PC-3 (cell line): ENCODE measurements at regions not wholly inside any gene's neighbourhood (a gene's known extent, or its start where the extent isn't known, plus 50 kb on each side); places are given as distances from the start of the nearest gene placed in this dataset.
"Not testable (repeated sequence)": the region's sequence is repeated elsewhere in the genome, so short reads cannot be mapped to it uniquely, and the experiment has no call there.

ENCODE experiments used
- ATAC-seq: fragments of 200-7000 bp; cut with Tn5 transposase; 2 replicates; pipeline ENCODE4 v1.9.1; 2020; ENCODE audit warnings: mild to moderate bottlenecking, moderate library complexity
- BruUV-seq: library from RNA; stranded (reverse); fragments of 400-500 nt; replicated peaks from 2 replicates; lab custom pipeline; 2021; lab: Mats Ljungman, UMichigan
- CTCF ChIA-PET: fragments of 300-600 bp; sonication (Branson Sonifier 250); formaldehyde crosslinking; loops from one replicate; lab custom pipeline; 2022; ENCODE audit warnings: antibody characterized with exemption; lab: Charles Lee
- POLR2A ChIA-PET: fragments of 300-600 bp; sonication (Branson Sonifier 250); formaldehyde crosslinking; loops from one replicate; lab custom pipeline; 2022; ENCODE audit warnings: antibody characterized with exemption; ENCODE audit not compliant: unreplicated experiment; lab: Charles Lee
- DNase-seq: peaks from one replicate; pipeline ENCODE4 v3.0.0-alpha.2; 2015
- H2AFZ ChIP-seq: fragments of 300-600 bp; sonication (generic); 2 replicates; pipeline ENCODE4 v1.6.0; 2016; ENCODE audit warnings: antibody characterized with exemption, low read length
- H3F3A ChIP-seq: fragments of 300-600 bp; sonication (generic); one replicate; pipeline ENCODE4 v1.6.0; 2017; ENCODE audit warnings: antibody characterized with exemption, low read length, control low read depth, mild to moderate bottlenecking; ENCODE audit not compliant: unreplicated experiment
- H3K27ac ChIP-seq: fragments of 300-600 bp; sonication (generic); 2 replicates; pipeline ENCODE4 v1.5.1; 2016; ENCODE audit warnings: mild to moderate bottlenecking, low read length
- H3K27me3 ChIP-seq: fragments of 300-600 bp; sonication (generic); 2 replicates; pipeline ENCODE4 v1.6.1; 2016; ENCODE audit warnings: low read length, mixed read lengths
- H3K36me3 ChIP-seq: fragments of 300-600 bp; sonication (generic); 2 replicates; pipeline ENCODE4 v1.6.1; 2016; ENCODE audit warnings: low read depth, mixed run types, low read length, mixed read lengths
- H3K4me1 ChIP-seq: fragments of 300-600 bp; sonication (generic); 2 replicates; pipeline ENCODE4 v1.5.1; 2016; ENCODE audit warnings: low read length; ENCODE audit not compliant: insufficient read depth
- H3K4me2 ChIP-seq: fragments of 300-600 bp; sonication (generic); 2 replicates; pipeline ENCODE4 v1.6.0; 2016; ENCODE audit warnings: low read length
- H3K4me3 ChIP-seq: fragments of 300-600 bp; sonication (generic); 2 replicates; pipeline ENCODE4 v1.5.1; 2016; ENCODE audit warnings: mild to moderate bottlenecking, low read length, mixed read lengths
- H3K79me2 ChIP-seq: fragments of 300-600 bp; sonication (generic); 2 replicates; pipeline ENCODE4 v1.6.1; 2017; ENCODE audit warnings: low read length, mixed read lengths
- H3K9ac ChIP-seq: fragments of 300-600 bp; sonication (generic); 2 replicates; pipeline ENCODE4 v1.6.0; 2016; ENCODE audit warnings: mild to moderate bottlenecking, low read length
- H3K9me2 ChIP-seq: fragments of 300-600 bp; sonication (generic); replicated peaks from 2 replicates; pipeline ENCODE4 v1.6.1; 2016; ENCODE audit warnings: mixed run types, low read length, mixed read lengths
- H3K9me3 ChIP-seq: fragments of 300-600 bp; sonication (generic); 2 replicates; pipeline ENCODE4 v1.6.1; 2016; ENCODE audit warnings: low read length, mixed read lengths
- H4K20me1 ChIP-seq: fragments of 300-600 bp; sonication (generic); 2 replicates; pipeline ENCODE4 v1.6.1; 2016; ENCODE audit warnings: low read length, mixed read lengths
- EZH2 ChIP-seq: fragments of 300-600 bp; sonication (generic); IDR thresholded peaks from one replicate; pipeline ENCODE4 v1.6.1; 2017; ENCODE audit warnings: antibody characterized with exemption, mild to moderate bottlenecking, low read length; ENCODE audit not compliant: unreplicated experiment
- EZH2phosphoT487 ChIP-seq: fragments of 300-600 bp; sonication (generic); IDR thresholded peaks from 2 replicates; pipeline ENCODE4 v1.6.1; 2018; ENCODE audit warnings: mild to moderate bottlenecking, antibody characterized with exemption, low read length, borderline replicate concordance
- intact Hi-C: fragments of 100-400 bp; cut with micrococcal nuclease; formaldehyde crosslinking; loops from 2 replicates; pipeline ENCODE4 v1.9.0; 2023
- TF ChIP-seq, protein P1 (sequence below): fragments of 300-600 bp; sonication (generic); conservative IDR thresholded peaks from 2 replicates; pipeline ENCODE4 v1.5.1; 2017; ENCODE audit warnings: antibody characterized with exemption, low read depth, mild to moderate bottlenecking, low read length

- peaks cover under 1% of the 10 kb centered on the region for H3F3A ChIP-seq
- intact Hi-C loops = no loop called here
- H3K27ac ChIP-seq = no peak overlapping the region
- H3K27me3 ChIP-seq = no peaks in the 10 kb centered on the region
- DNase-seq (no peak), ATAC-seq (no peak)
- H3K9ac ChIP-seq = no peak overlapping the region
- peaks cover 16% of the 10 kb centered on the region for H3K4me1 ChIP-seq
- H3K36me3 ChIP-seq = no peaks in the 10 kb centered on the region
- H3K4me3 ChIP-seq = no peak overlapping the region
- TF ChIP-seq EZH2phosphoT487 (no peak), EZH2 (no peak)
- TF ChIP-seq, protein P1, sequence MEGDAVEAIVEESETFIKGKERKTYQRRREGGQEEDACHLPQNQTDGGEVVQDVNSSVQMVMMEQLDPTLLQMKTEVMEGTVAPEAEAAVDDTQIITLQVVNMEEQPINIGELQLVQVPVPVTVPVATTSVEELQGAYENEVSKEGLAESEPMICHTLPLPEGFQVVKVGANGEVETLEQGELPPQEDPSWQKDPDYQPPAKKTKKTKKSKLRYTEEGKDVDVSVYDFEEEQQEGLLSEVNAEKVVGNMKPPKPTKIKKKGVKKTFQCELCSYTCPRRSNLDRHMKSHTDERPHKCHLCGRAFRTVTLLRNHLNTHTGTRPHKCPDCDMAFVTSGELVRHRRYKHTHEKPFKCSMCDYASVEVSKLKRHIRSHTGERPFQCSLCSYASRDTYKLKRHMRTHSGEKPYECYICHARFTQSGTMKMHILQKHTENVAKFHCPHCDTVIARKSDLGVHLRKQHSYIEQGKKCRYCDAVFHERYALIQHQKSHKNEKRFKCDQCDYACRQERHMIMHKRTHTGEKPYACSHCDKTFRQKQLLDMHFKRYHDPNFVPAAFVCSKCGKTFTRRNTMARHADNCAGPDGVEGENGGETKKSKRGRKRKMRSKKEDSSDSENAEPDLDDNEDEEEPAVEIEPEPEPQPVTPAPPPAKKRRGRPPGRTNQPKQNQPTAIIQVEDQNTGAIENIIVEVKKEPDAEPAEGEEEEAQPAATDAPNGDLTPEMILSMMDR = no peak
- H3K9me3 ChIP-seq = no peaks in the 10 kb centered on the region
- no peak overlapping the region for H3K4me2 ChIP-seq
- ChIA-PET POLR2A (interaction anchor here (0.8 kb wide), 1 partner anchor 38 kb away, joined by 3 read pairs; no protein-coding TSS in a partner anchor), CTCF (no interaction called here)
- BruUV-seq = no TSS peak
- no peak overlapping the region for H2AFZ ChIP-seq
- no peaks in the 10 kb centered on the region for H3K79me2 ChIP-seq
- no peaks in the 10 kb centered on the region for H4K20me1 ChIP-seq
- H3K9me2 ChIP-seq = no peaks in the 10 kb centered on the region; the same call in 1 of the 2 replicates
Measured at GRCh38 chr1:58855274-58856165, 71.7 kb upstream of the JUN start.

DNA sequence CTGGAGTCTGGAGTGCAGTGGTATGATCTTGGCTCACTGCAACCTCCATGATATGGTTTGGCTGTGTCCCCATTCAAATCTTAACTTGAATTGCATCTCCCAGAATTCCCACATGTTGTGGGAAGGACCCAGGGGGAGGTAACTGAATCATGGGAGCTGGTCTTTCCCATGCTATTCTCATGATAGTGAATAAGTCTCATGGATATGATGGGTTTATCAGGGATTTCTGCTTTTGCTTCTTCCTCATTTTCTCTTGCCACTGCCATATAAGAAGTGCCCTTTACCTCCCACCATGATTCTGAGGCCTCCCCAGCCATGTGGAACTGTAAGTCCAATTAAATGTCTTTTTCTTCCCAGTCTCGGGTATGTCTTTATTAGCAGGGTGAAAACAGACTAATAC lies 72.4 kb upstream of the JUN start:
- intact Hi-C loops, H3K4me3 ChIP-seq, H2AFZ ChIP-seq, H3K9me3 ChIP-seq, H3K79me2 ChIP-seq, H3K9me2 ChIP-seq, ATAC-seq, H3K36me3 ChIP-seq, H4K20me1 ChIP-seq, POLR2A ChIA-PET, DNase-seq, H3K27ac ChIP-seq, H3F3A ChIP-seq, CTCF ChIA-PET, BruUV-seq, H3K4me2 ChIP-seq, H3K27me3 ChIP-seq, H3K9ac ChIP-seq: not testable (repeated sequence)
- H3K4me1 ChIP-seq = peaks cover 16% of the 10 kb centered on the region

GRCh38 chr1:58857680-58858673 lies 74.1 kb upstream of the JUN start:
- peak; percentile 25 for ATAC-seq

More at GRCh38 chr1:58857680-58858673, 74.1 kb upstream of the JUN start:
- no peak overlapping the region for H2AFZ ChIP-seq
- H3K9ac ChIP-seq = no peak overlapping the region
- no peak overlapping the region for H3K4me2 ChIP-seq
- no peak overlapping the region for H3K27ac ChIP-seq
- peaks cover 17% of the 10 kb centered on the region for H3K4me1 ChIP-seq
- BruUV-seq = no TSS peak
- H3K4me3 ChIP-seq = no peak overlapping the region
- no peaks in the 10 kb centered on the region for H3K79me2 ChIP-seq
- intact Hi-C loops = no loop called here
- no peaks in the 10 kb centered on the region for H3K9me3 ChIP-seq
- H3K9me2 ChIP-seq = no peaks in the 10 kb centered on the region; the same call in 1 of the 2 replicates
- H3K36me3 ChIP-seq = no peaks in the 10 kb centered on the region
- H4K20me1 ChIP-seq = no peaks in the 10 kb centered on the region
- DNase-seq = peak; percentile 13
- no peak for TF ChIP-seq EZH2phosphoT487
- no peak for TF ChIP-seq EZH2
- TF ChIP-seq, protein P1 = no peak
- POLR2A ChIA-PET = no interaction called here
- H3K27me3 ChIP-seq = no peaks in the 10 kb centered on the region
- no peaks in the 10 kb centered on the region for H3F3A ChIP-seq
- CTCF ChIA-PET = no interaction called here
